Liver (tissue), 2 donors: ENCODE measurements at regions not wholly inside any gene's neighbourhood (a gene's known extent, or its start where the extent isn't known, plus 50 kb on each side); places are given as distances from the start of the nearest gene placed in this dataset.
"Not testable (repeated sequence)": the region's sequence is repeated elsewhere in the genome, so short reads cannot be mapped to it uniquely, and the experiment has no call there.

Experiments
- TF ChIP-seq, protein P1 (sequence below): fragments of 150-350 bp; IDR thresholded peaks from 2 replicates; pipeline ENCODE4 v1.5.1; 2017; ENCODE audit warnings: improper control_type of control experiment, low read depth, low read length; ENCODE audit not compliant: missing input control
- TF ChIP-seq, protein P2 (sequence below): IDR thresholded peaks from 2 replicates; pipeline ENCODE4 v1.6.1; 2016; ENCODE audit warnings: antibody characterized with exemption
- donor health status: healthy.

DNA sequence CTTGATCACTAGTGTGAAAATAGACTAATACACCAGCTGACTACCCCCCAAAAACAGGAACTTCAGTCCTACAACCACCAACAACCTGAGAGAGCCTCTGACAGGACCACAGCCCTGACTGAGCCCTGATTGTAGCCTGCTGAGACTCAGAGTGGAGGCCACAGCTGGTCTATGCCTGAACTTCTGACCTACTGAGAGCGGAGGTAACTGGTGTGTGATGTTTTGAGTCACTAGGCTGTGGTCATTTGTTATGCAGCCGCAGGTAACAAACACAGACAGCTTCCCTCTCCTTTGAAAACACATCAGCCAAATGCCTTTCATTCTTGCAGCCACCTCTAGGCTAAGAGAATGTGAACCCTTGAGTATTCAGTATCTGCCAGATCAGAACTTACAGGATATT is 631.1 kb downstream of the PRIM2 start:
- TF ChIP-seq, protein P1, sequence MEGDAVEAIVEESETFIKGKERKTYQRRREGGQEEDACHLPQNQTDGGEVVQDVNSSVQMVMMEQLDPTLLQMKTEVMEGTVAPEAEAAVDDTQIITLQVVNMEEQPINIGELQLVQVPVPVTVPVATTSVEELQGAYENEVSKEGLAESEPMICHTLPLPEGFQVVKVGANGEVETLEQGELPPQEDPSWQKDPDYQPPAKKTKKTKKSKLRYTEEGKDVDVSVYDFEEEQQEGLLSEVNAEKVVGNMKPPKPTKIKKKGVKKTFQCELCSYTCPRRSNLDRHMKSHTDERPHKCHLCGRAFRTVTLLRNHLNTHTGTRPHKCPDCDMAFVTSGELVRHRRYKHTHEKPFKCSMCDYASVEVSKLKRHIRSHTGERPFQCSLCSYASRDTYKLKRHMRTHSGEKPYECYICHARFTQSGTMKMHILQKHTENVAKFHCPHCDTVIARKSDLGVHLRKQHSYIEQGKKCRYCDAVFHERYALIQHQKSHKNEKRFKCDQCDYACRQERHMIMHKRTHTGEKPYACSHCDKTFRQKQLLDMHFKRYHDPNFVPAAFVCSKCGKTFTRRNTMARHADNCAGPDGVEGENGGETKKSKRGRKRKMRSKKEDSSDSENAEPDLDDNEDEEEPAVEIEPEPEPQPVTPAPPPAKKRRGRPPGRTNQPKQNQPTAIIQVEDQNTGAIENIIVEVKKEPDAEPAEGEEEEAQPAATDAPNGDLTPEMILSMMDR: not testable (repeated sequence)
- TF ChIP-seq, protein P2, sequence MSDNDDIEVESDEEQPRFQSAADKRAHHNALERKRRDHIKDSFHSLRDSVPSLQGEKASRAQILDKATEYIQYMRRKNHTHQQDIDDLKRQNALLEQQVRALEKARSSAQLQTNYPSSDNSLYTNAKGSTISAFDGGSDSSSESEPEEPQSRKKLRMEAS: not testable (repeated sequence)
